SK-N-SH (cell line): ENCODE measurements at regions not wholly inside any gene's neighbourhood (a gene's known extent, or its start where the extent isn't known, plus 50 kb on each side); places are given as distances from the start of the nearest gene placed in this dataset.

ENCODE experiments used
- CTCF ChIA-PET: fragments of 300-600, 350-600 bp; formaldehyde crosslinking; extraction: SDS; loops from one replicate; lab custom pipeline; 2021; lab: Yijun Ruan, JAX
- POLR2A ChIA-PET: fragments of 350-600 bp; sonication (Branson Sonifier 250); formaldehyde crosslinking; extraction: SDS; loops from one replicate; lab custom pipeline; 2020; ENCODE audit warnings: antibody characterized with exemption, inconsistent platforms; lab: Yijun Ruan, JAX
- DNase-seq: peaks from one replicate; pipeline ENCODE4 v3.0.0; 2012
- H2AFZ ChIP-seq: fragments of 200-600 bp; sonication (generic); 2 replicates; pipeline ENCODE4 v1.8.1; 2016; ENCODE audit warnings: antibody characterized with exemption, mild to moderate bottlenecking, low read depth
- H3F3A ChIP-seq: fragments of 200-600 bp; sonication (generic); replicated peaks from 2 replicates; pipeline ENCODE3; 2016; ENCODE audit warnings: antibody characterized with exemption, mild to moderate bottlenecking; ENCODE audit not compliant: insufficient read depth
- H3K27ac ChIP-seq, 2 experiments: fragments of 200-500 bp in 1 of 2; fragments of 200-600 bp in 1 of 2; sonication (Bioruptor generic) in 1 of 2; sonication (generic), shearing (Covaris generic) in 1 of 2; 2 replicates each; pipeline versions ENCODE4 v1.5.1 to v1.6.1; 2014 to 2016; ENCODE audit warnings: low read depth in 2 of 2, inconsistent platforms in 1 of 2, low read length in 1 of 2, mild to moderate bottlenecking in 1 of 2, mixed read lengths in 1 of 2
- H3K27me3 ChIP-seq: fragments of 200-600 bp; sonication (generic), shearing (Covaris generic); 2 replicates; pipeline ENCODE4 v1.6.1; 2016; ENCODE audit warnings: mixed run types; ENCODE audit not compliant: insufficient read depth
- H3K36me3 ChIP-seq, 2 experiments: fragments of 200-500 bp in 1 of 2; fragments of 200-600 bp in 1 of 2; sonication (Bioruptor generic) in 1 of 2; sonication (generic) in 1 of 2; replicated peaks in 1 of 2; 2 replicates each; pipeline versions ENCODE3 to v1.5.1; 2014 to 2016; ENCODE audit warnings: low read length in 1 of 2, mild to moderate bottlenecking in 1 of 2; ENCODE audit not compliant: insufficient read depth in 2 of 2, control insufficient read depth in 1 of 2
- H3K4me1 ChIP-seq, 2 experiments: fragments of 200-500 bp in 1 of 2; fragments of 200-600 bp in 1 of 2; sonication (Bioruptor generic) in 1 of 2; sonication (generic), shearing (Covaris generic) in 1 of 2; 2 replicates each; pipeline versions ENCODE4 v1.5.1 to v1.6.1; 2014 to 2016; ENCODE audit warnings: low read depth in 1 of 2, low read length in 1 of 2, mixed run types in 1 of 2; ENCODE audit not compliant: insufficient read depth in 2 of 2, control insufficient read depth in 1 of 2
- H3K4me2 ChIP-seq: fragments of 200-600 bp; sonication (generic), shearing (Covaris generic); 2 replicates; pipeline ENCODE4 v1.6.1; 2017; ENCODE audit warnings: mixed run types
- H3K4me3 ChIP-seq, 2 experiments: fragments of 200-500 bp in 1 of 2; fragments of 200-600 bp in 1 of 2; sonication (Bioruptor generic) in 1 of 2; sonication (generic), shearing (Covaris generic) in 1 of 2; 2 replicates each; pipeline versions ENCODE4 v1.5.1 to v1.8.1; 2014 to 2016; ENCODE audit warnings: low read depth in 2 of 2, inconsistent platforms in 1 of 2, low read length in 1 of 2, mild to moderate bottlenecking in 1 of 2, mixed read lengths in 1 of 2, moderate library complexity in 1 of 2
- H3K79me2 ChIP-seq: fragments of 200-600 bp; sonication (generic); 2 replicates; pipeline ENCODE4 v1.8.1; 2017; ENCODE audit warnings: mild to moderate bottlenecking; ENCODE audit not compliant: insufficient read depth
- H3K9ac ChIP-seq: fragments of 200-600 bp; sonication (generic); 2 replicates; pipeline ENCODE4 v1.6.1; 2017; ENCODE audit warnings: mixed run types
- H3K9me2 ChIP-seq: fragments of 200-600 bp; sonication (generic); 2 replicates; pipeline ENCODE4 v1.6.1; 2017; ENCODE audit warnings: mixed run types
- H3K9me3 ChIP-seq: fragments of 200-600 bp; sonication (generic); 2 replicates; pipeline ENCODE4 v1.6.1; 2017; ENCODE audit warnings: mixed run types, mild to moderate bottlenecking, moderate library complexity
- H4K20me1 ChIP-seq: fragments of 200-600 bp; sonication (generic); 2 replicates; pipeline ENCODE4 v1.6.1; 2017; ENCODE audit warnings: mild to moderate bottlenecking, mixed run types; ENCODE audit not compliant: insufficient read depth
- CHD2 ChIP-seq: fragments of 150-350 bp; IDR thresholded peaks from 2 replicates; pipeline ENCODE4 v1.6.1; 2018; ENCODE audit warnings: low read length; ENCODE audit not compliant: partially characterized antibody
- CTCF ChIP-seq: fragments of 200-600 bp; sonication (generic); IDR thresholded peaks from 2 replicates; pipeline ENCODE4 v1.6.1; 2017; ENCODE audit warnings: antibody characterized with exemption, mild to moderate bottlenecking, moderate library complexity
- EP300 ChIP-seq, 2 experiments: IDR thresholded peaks; 2 replicates each; pipeline versions ENCODE4 v1.4.0 to v1.6.1; 2012; ENCODE audit warnings: borderline replicate concordance in 1 of 2, low read depth in 1 of 2, low read length in 1 of 2
- EZH2phosphoT487 ChIP-seq: fragments of 200-600 bp; sonication (generic); IDR thresholded peaks from 2 replicates; pipeline ENCODE4 v1.6.1; 2017; ENCODE audit warnings: low read depth, mixed run types, mild to moderate bottlenecking, antibody characterized with exemption, moderate library complexity, borderline replicate concordance
- FOSL2 ChIP-seq: IDR thresholded peaks from 2 replicates; pipeline ENCODE4 v1.4.0; 2012; ENCODE audit warnings: low read depth, mild to moderate bottlenecking, moderate library complexity, borderline replicate concordance
- FOXJ3 ChIP-seq: sonication (generic); formaldehyde crosslinking; IDR thresholded peaks from 2 replicates; pipeline ENCODE4 v1.5.1; 2020; ENCODE audit warnings: mild to moderate bottlenecking, missing genetic modification reagents
- FOXM1 ChIP-seq: IDR thresholded peaks from 2 replicates; pipeline ENCODE4 v1.4.0; 2012; ENCODE audit warnings: low read depth, mild to moderate bottlenecking
- GABPA ChIP-seq: IDR thresholded peaks from 2 replicates; pipeline ENCODE4 v1.4.0; 2012; ENCODE audit warnings: low read depth, mild to moderate bottlenecking
- IRF3 ChIP-seq: fragments of 150-350 bp; IDR thresholded peaks from 2 replicates; pipeline ENCODE4 v1.6.1; 2016; ENCODE audit warnings: mild to moderate bottlenecking, low read depth, low read length
- MEF2A ChIP-seq: IDR thresholded peaks from 2 replicates; pipeline ENCODE4 v1.4.0; 2012; ENCODE audit warnings: low read depth, borderline replicate concordance
- MXI1 ChIP-seq: IDR thresholded peaks from 2 replicates; pipeline ENCODE4 v1.6.1; 2012; ENCODE audit warnings: mild to moderate bottlenecking, low read depth, low read length, improper control_type of control experiment
- NFIC ChIP-seq: IDR thresholded peaks from 2 replicates; pipeline ENCODE4 v1.4.0; 2012; ENCODE audit warnings: borderline replicate concordance
- NRF1 ChIP-seq: IDR thresholded peaks from 2 replicates; pipeline ENCODE4 v1.6.1; 2012; ENCODE audit warnings: low read depth, mild to moderate bottlenecking, low read length
- RAD21 ChIP-seq: IDR thresholded peaks from 2 replicates; pipeline ENCODE4 v1.6.1; 2012; ENCODE audit warnings: mild to moderate bottlenecking, low read length
- RCOR1 ChIP-seq: fragments of 150-350 bp; IDR thresholded peaks from 2 replicates; pipeline ENCODE4 v1.6.1; 2017; ENCODE audit warnings: antibody characterized with exemption, low read length
- REST ChIP-seq: IDR thresholded peaks from 2 replicates; pipeline ENCODE4 v1.6.1; 2012; ENCODE audit warnings: mild to moderate bottlenecking, low read depth, low read length, moderate library complexity
- RFX5 ChIP-seq: IDR thresholded peaks from 2 replicates; pipeline ENCODE4 v1.6.1; 2012; ENCODE audit warnings: mild to moderate bottlenecking, improper control_type of control experiment, low read length
- SMC3 ChIP-seq: IDR thresholded peaks from 2 replicates; pipeline ENCODE4 v1.6.1; 2012; ENCODE audit warnings: low read depth, low read length, improper control_type of control experiment
- TEAD4 ChIP-seq: IDR thresholded peaks from 2 replicates; pipeline ENCODE4 v1.4.0; 2012; ENCODE audit warnings: mild to moderate bottlenecking, borderline replicate concordance; ENCODE audit not compliant: insufficient read depth
- WGBS: methylation state at CpG from one replicate; pipeline ENCODE4 v1.1.6; 2017; ENCODE audit warnings: low lambda C conversion rate; 5-methylcytosine and 5-hydroxymethylcytosine counted together

GRCh38 chr16:11410376-11411058 lies 65.3 kb downstream of the RMI2 start:
- no peaks in the 10 kb centered on the region for H3K9me2 ChIP-seq
- H3K9ac ChIP-seq, result no peak overlapping the region
- 0 out of 2 replicates have a peak overlapping the region, but pooled peaks have one; percentile 9 for H2AFZ ChIP-seq
- H4K20me1 ChIP-seq, result no peaks in the 10 kb centered on the region
- peaks cover 17 to 52% of the 10 kb centered on the region in 2 experiments for H3K4me1 ChIP-seq
- CTCF ChIA-PET, result interaction anchor here (0.7 to 11.5 kb wide), 8 partner anchors 13 to 447 kb away, joined by 3 to 107 read pairs (median 7); no protein-coding TSS in a partner anchor
- no peak for DNase-seq
- H3K79me2 ChIP-seq, result no peaks in the 10 kb centered on the region
- no peak overlapping the region for H3K4me3 ChIP-seq
- no peaks in the 10 kb centered on the region for H3K36me3 ChIP-seq
- H3K27ac ChIP-seq, result peak overlapping the region; percentile 28 to 94; a peak in 3 of 4 replicates
- POLR2A ChIA-PET, result interaction anchor here (1.1 to 2.0 kb wide), 3 partner anchors 87 to 258 kb away, joined by 5 to 14 read pairs (median 13); partner anchors contain the start of genes LITAF and SNN
- H3K4me2 ChIP-seq, result peak overlapping the region; percentile 54; the same call in 1 of the 2 replicates
- 77% methylated on average over 11 of the region's 12 CpGs for WGBS
- no peaks in the 10 kb centered on the region for H3K27me3 ChIP-seq
- TF ChIP-seq FOXJ3 (no peak), NFIC (peak; percentile 63; the same call in 1 of the 2 replicates), EP300 (IDR thresholded peaks at IDR 0.05; ENCODE audit: borderline replicate concordance in 1 of 2, low read depth in 1 of 2, low read length in 1 of 2) (peak in 1 of 2 experiments; percentile 38; a peak in 1 of 4 replicates)
- H3K9me3 ChIP-seq, result no peaks in the 10 kb centered on the region
- H3F3A ChIP-seq, result no peaks in the 10 kb centered on the region

GRCh38 chr16:11411059-11411550 lies 65.8 kb downstream of the RMI2 start:
- peak; percentile 93 for DNase-seq
- H3K9ac ChIP-seq, result no peak overlapping the region
- H3K27ac ChIP-seq, result peak overlapping the region; percentile 28 to 94; a peak in 3 of 4 replicates
- H3K4me3 ChIP-seq, result no peak overlapping the region
- H2AFZ ChIP-seq, result 0 out of 2 replicates have a peak overlapping the region, but pooled peaks have one; percentile 9
- H3K9me3 ChIP-seq, result no peaks in the 10 kb centered on the region
- peaks cover 17 to 52% of the 10 kb centered on the region in 2 experiments for H3K4me1 ChIP-seq
- H3K27me3 ChIP-seq, result no peaks in the 10 kb centered on the region
- CTCF ChIA-PET, result interaction anchor here (0.7 to 11.5 kb wide), 9 partner anchors 14 to 447 kb away, joined by 3 to 107 read pairs (median 7); no protein-coding TSS in a partner anchor
- WGBS, result 9% methylated on average over 4 of the region's 9 CpGs
- no peaks in the 10 kb centered on the region for H3K9me2 ChIP-seq
- no peaks in the 10 kb centered on the region for H3K79me2 ChIP-seq
- H4K20me1 ChIP-seq, result no peaks in the 10 kb centered on the region
- no peaks in the 10 kb centered on the region for H3F3A ChIP-seq
- POLR2A ChIA-PET, result interaction anchor here (1.1 to 2.0 kb wide), 3 partner anchors 86 to 257 kb away, joined by 5 to 14 read pairs (median 13); partner anchors contain the start of genes LITAF and SNN
- H3K4me2 ChIP-seq, result peak overlapping the region; percentile 54; the same call in 1 of the 2 replicates
- no peaks in the 10 kb centered on the region for H3K36me3 ChIP-seq
- no peak for TF ChIP-seq TEAD4
- no peak for TF ChIP-seq EP300 (IDR thresholded peaks at IDR 0.05; ENCODE audit: borderline replicate concordance in 1 of 2, low read depth in 1 of 2, low read length in 1 of 2)
- no peak for TF ChIP-seq REST
- no peak for TF ChIP-seq NRF1
- TF ChIP-seq RAD21, result no peak
- peak; percentile 61 for TF ChIP-seq CHD2
- no peak for TF ChIP-seq FOXM1
- TF ChIP-seq EZH2phosphoT487, result no peak
- no peak for TF ChIP-seq CTCF
- no peak for TF ChIP-seq RFX5
- TF ChIP-seq RCOR1, result peak; percentile 66
- TF ChIP-seq MEF2A, result no peak
- TF ChIP-seq IRF3, result no peak
- no peak for TF ChIP-seq SMC3
- TF ChIP-seq MXI1, result no peak
- TF ChIP-seq GABPA, result no peak
- peak; percentile 88; the same call in 1 of the 2 replicates for TF ChIP-seq FOXJ3
- TF ChIP-seq FOSL2, result no peak
